NCI-H146 treated with DMSO at 0.1 percent for 48 hours (cell line): ENCODE measurements at regions not wholly inside any gene's neighbourhood (a gene's known extent, or its start where the extent isn't known, plus 50 kb on each side); places are given as distances from the start of the nearest gene placed in this dataset.

Source experiments
- DNase-seq: peaks from one replicate; lab custom pipeline; 2025; ENCODE audit not compliant: unreplicated experiment; lab: John Stamatoyannopoulos, UW

GRCh38 chr2:12334412-12334966 lies 382.2 kb upstream of the TRIB2 start:
- no peak for DNase-seq

DNA sequence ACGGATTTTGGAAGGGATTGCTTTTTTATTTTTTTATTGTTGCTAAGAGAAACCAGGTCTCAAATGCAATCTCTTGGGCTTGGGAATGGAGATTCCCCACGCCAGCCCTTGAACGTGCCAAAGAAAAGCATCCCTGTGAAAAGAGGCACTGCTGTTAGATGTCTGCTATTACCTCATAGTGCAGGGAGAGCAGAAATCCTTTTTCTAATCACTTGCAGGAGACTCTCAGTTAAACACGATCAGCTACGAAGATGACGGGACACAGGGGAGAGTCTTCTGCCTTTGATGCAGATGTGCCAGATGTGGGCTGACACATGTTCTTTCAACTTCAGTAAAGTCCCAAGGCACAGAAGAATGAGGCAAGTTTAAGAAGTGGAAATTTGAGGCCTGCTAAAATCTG lies 381.6 kb upstream of the TRIB2 start:
- DNase-seq: no peak

DNA sequence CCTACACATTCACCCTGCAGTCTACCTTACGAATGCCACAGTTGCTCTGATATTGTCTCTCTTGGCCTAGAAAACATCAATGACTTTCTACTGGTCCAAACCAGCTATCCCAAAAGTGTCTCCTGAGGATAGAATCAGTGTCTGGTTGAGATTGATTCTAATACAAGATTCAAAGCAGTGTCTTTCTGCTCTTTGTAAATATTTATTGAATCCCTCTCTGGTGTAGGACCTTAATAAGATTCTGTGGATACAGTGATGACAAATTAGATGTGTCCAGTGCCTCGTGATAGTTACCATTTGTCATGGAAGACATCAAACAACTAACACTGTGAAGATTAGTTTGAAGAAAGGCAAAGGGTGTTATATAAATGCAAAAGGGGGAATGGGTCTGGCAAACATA lies 380.7 kb upstream of the TRIB2 start:
- DNase-seq: no peak

DNA sequence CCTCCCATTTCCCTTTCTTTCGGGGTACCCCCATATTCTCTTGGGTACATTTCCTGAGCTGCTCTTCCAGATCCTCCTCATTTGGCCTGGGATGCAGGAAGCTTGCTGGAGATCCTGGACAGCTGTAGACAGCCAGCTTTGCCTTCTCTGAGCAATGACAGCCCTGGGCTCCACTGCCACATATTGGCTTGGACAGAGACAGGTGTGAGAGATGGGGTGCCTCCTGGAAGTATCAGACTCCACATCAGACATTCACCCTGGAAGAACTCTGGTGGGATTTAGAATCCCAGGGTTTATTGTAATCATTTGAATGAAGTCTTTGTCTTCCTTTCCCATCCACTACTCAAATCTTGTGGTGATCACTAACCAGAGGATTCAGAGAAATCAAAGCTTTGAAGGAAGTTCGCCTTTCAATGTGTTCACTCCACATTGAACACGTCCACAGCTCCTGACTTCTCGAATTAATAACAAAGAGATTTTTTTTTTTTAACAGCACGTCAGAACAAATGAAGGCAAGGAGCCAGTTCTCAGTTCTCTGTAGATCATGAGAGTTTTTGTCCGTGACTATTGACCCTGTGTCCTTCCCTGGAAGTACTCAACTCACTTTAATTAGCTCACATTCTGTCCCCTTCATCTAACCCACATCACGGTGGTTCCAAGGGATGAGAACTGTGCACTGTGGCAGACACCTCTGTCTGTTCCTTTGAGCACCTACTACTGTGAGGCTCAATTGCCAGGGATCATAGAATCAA lies 377.6 kb upstream of the TRIB2 start:
- DNase-seq: no peak

GRCh38 chr2:12340164-12340563 lies 376.6 kb upstream of the TRIB2 start:
- no peak for DNase-seq

DNA sequence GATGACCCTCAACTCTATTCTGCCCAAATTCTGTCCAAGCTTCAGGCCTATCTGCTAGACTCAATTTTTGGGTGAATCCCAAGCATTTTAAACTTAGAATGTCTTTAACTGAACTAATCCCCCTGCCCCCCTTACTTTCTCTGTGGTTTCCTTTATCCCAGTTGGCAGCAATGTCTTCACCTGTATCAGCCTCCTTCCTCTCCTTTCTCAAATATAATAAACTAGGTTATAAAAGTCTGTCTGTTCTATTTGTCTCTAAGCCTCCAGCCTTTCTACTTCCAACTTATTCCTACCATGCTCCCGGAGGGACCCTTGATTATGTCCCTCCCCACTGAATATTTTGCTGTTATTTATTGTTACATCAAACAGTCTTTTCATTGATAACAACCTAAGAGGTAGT lies 375.5 kb upstream of the TRIB2 start:
- no peak for DNase-seq

DNA sequence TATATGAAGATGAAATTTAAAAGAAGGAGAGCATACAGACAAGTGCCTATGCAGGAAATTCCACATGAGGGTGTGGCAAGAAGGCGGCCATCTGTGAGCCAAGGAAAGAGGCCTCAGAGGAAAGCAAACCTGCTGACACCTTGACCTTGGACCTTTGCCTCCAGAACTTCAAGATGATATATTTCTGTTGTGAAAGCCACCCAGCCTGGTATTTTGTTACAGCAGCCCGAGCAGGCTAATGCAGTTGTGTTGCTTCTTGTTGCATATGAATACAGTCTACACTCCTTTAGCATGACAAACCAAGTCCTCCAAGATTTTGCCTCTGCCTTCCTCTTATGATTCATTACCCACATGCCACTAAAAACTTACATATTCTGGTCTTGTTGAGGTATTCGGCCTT lies 374.8 kb upstream of the TRIB2 start:
- no peak for DNase-seq

GRCh38 chr2:12343141-12343540 lies 373.6 kb upstream of the TRIB2 start:
- DNase-seq: no peak

GRCh38 chr2:12347066-12347493 lies 369.7 kb upstream of the TRIB2 start:
- DNase-seq: no peak

DNA sequence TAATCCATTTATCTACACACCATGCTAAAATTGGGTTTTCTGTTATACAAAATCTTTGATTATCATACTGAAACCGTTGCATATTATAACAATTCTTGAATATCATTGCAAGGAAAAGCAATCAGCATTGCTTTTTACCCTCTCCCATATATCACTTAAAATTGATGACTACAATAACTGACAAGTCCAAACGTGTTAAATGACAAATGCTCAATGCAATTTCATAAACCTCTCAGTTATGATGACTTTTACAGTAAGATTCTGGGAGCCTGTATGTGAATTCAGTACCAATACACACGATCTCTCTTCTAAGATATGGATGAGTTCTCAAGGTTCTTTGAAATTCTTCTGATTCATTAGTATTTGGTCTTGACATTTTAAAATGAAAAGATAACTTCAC lies 368.5 kb upstream of the TRIB2 start:
- DNase-seq: no peak

- DNase-seq: no peak
Observed at GRCh38 chr2:12350821-12351220, 365.9 kb upstream of the TRIB2 start.

DNA sequence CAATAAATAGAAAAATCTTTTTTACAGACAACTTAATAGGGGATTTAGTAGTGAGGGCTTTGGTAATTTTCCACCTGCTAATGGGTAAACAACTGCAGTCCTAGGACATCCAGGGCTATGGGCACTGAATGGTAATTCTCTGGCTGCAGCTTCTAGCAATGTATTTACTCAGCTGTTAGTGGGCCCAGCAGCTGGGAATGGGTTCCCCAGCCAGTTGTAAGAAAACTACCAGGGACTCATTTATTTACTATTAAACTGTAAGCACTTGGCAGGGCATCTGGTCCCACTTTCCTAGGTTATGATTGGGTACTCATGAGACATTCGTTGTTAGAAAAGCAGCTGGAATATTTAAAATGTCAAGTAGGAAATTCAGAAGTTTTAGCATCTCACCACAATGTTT lies 363.8 kb upstream of the TRIB2 start:
- DNase-seq: no peak

DNA sequence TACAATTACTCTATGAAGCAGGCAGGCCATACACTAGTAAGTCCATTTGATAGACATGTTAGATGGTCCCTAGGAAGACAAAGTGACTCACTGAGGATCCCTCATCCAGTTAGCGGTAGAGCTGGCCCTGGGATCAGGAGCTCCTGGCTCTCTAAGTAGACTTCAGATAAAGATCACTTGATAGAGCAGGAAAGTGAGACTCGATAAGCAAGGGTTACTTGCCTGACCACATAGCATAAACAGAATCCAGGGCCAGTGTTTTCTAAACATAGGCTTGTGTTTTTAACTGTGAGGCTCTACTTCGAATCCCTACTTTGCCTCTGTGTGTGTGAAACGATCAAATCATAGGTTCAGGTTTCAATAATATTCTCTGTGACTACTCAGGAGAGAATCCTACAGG lies 355.2 kb upstream of the TRIB2 start:
- DNase-seq: no peak

- no peak for DNase-seq
Observed at GRCh38 chr2:12363138-12363537, 353.6 kb upstream of the TRIB2 start.

DNA sequence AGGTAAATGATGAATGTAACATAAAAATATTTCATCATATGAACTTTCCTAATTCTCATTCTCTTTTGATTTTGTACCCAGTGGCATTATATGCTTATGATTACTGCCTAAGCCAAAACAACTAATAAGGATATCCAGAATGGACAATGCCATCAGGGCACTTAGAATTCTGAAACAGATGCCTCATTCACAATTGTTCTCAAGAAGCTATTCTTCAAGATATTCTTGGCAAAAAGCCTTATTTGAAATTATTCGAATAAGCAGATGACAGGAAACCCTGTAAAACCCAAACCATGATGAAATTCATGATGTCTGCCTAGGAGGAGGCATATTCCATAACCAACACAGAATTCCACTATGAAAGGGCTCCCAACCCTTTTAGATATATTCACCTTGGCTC lies 353.2 kb upstream of the TRIB2 start:
- DNase-seq: no peak

- no peak for DNase-seq
Observed at GRCh38 chr2:12369566-12369965, 347.2 kb upstream of the TRIB2 start.

GRCh38 chr2:12376025-12376424 lies 340.7 kb upstream of the TRIB2 start:
- DNase-seq: no peak

GRCh38 chr2:12379143-12379542 lies 337.6 kb upstream of the TRIB2 start:
- no peak for DNase-seq

- no peak for DNase-seq
Observed at GRCh38 chr2:12381543-12382325, 335.0 kb upstream of the TRIB2 start.

GRCh38 chr2:12382366-12382765 lies 334.4 kb upstream of the TRIB2 start:
- no peak for DNase-seq

DNA sequence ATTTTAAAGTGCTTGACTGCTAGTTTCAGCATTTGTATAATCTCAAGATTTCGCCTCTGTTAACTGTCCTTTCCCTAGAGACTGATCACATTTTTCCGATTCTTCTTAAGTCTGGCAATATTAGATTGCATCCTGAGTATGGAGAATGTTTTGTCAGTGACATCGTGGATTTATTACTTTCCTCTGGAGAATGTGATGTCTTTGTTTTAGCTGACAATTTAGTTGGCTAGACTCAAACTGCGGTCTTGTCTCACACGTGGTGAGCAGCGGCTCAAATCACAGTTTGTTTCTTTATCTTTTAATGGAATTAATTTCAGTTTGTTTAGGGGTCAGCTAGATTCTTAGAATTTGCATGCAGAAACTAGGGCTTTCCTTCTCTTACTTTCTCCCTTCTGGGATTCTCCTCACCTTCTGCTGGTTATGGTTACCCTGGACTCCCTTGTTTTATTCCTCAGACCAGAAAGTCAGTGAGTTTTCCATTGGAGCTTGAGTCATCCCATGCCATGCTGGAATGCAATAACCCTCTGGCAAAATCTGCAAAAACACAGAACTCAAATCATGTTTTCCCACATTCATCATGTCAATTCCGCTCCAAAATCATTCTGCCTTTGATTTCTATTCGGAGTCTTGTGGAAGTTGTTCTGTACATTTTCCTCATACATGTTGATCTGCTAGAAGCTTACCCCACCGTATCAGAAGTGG lies 327.2 kb upstream of the TRIB2 start:
- no peak for DNase-seq

DNA sequence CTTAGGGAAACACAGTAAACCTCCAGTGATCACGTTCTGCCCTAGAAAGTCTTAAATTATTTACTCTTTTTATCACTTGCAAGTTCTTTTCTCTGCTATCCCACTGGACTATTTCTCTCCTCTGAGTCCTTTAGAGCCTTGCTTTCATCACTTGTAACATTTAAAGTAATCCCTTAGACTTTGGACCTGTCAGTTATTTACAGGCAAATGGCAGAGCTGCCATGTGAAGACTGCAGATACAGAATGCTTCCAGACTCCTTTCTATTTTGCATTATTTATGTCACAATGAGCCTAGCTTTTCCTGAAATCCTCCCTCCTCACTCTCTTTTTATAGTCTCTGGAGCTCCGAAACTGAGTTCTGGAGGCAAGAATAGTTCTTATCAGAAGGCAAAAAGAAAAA lies 325.6 kb upstream of the TRIB2 start:
- DNase-seq: no peak
